Keratinocyte (primary cell): ENCODE measurements at regions not wholly inside any gene's neighbourhood (a gene's known extent, or its start where the extent isn't known, plus 50 kb on each side); places are given as distances from the start of the nearest gene placed in this dataset.

ENCODE experiments used
- DNase-seq: peaks from one replicate; pipeline ENCODE4 v3.0.0-alpha.2; 2011; ENCODE audit warnings: low read depth, missing footprints, low spot score
- FAIRE-seq: peaks from 2 replicates; lab custom pipeline; 2011; peaks lifted over from hg19 to GRCh38; lab: Jason Lieb, UNC
- H2AFZ ChIP-seq: 2 replicates; pipeline ENCODE4 v1.6.0; 2012; ENCODE audit warnings: low read length, control low read depth, inconsistent platforms; ENCODE audit not compliant: control insufficient read depth
- H3K27ac ChIP-seq: 2 replicates; pipeline ENCODE4 v1.5.1; 2011; ENCODE audit warnings: low read length; ENCODE audit not compliant: control insufficient read depth, insufficient read depth
- H3K27me3 ChIP-seq: 3 replicates; pipeline ENCODE4 v1.6.0; 2011; ENCODE audit warnings: low read length; ENCODE audit not compliant: control insufficient read depth, insufficient read depth; ENCODE audit errors: extremely low read depth
- H3K36me3 ChIP-seq, 2 experiments: 2 replicates in 1 of 2; 3 replicates in 1 of 2; pipeline ENCODE4 v1.5.1; 2011; ENCODE audit warnings: low read length in 2 of 2, mild to moderate bottlenecking in 1 of 2; ENCODE audit not compliant: control insufficient read depth in 2 of 2, insufficient read depth in 2 of 2; ENCODE audit errors: extremely low read depth in 1 of 2
- H3K4me1 ChIP-seq: 3 replicates; pipeline ENCODE4 v1.5.1; 2011; ENCODE audit warnings: low read length; ENCODE audit not compliant: control insufficient read depth, insufficient read depth; ENCODE audit errors: extremely low read depth
- H3K4me2 ChIP-seq: 3 replicates; pipeline ENCODE4 v1.6.0; 2011; ENCODE audit warnings: low read depth, low read length; ENCODE audit not compliant: control insufficient read depth, insufficient read depth; ENCODE audit errors: extremely low read depth
- H3K4me3 ChIP-seq, 3 experiments: fragments of 200-600 bp in 1 of 3; sonication (generic) in 1 of 3; 2 replicates in 2 of 3; 3 replicates in 1 of 3; pipeline ENCODE4 v1.5.1; 2011 to 2016; ENCODE audit warnings: low read length in 3 of 3, mild to moderate bottlenecking in 3 of 3, control low read depth in 2 of 3, inconsistent platforms in 1 of 3, low read depth in 1 of 3, mixed read lengths in 1 of 3, mixed run types in 1 of 3, moderate library complexity in 1 of 3; ENCODE audit not compliant: control insufficient read depth in 2 of 3, insufficient read depth in 2 of 3; ENCODE audit errors: extremely low read depth in 1 of 3
- H3K79me2 ChIP-seq: 2 replicates; pipeline ENCODE4 v1.6.0; 2012; ENCODE audit warnings: low read length; ENCODE audit not compliant: control insufficient read depth, insufficient read depth
- H3K9ac ChIP-seq: 3 replicates; pipeline ENCODE4 v1.6.0; 2011; ENCODE audit warnings: low read length; ENCODE audit not compliant: control insufficient read depth, insufficient read depth; ENCODE audit errors: extremely low read depth
- H3K9me1 ChIP-seq: 3 replicates; pipeline ENCODE4 v1.6.0; 2011; ENCODE audit warnings: low read length; ENCODE audit not compliant: control insufficient read depth, insufficient read depth; ENCODE audit errors: extremely low read depth
- H3K9me3 ChIP-seq: 2 replicates; pipeline ENCODE4 v1.5.1; 2012; ENCODE audit warnings: low read depth, low read length; ENCODE audit not compliant: control insufficient read depth
- H4K20me1 ChIP-seq: 3 replicates; pipeline ENCODE4 v1.6.0; 2011; ENCODE audit warnings: low read length; ENCODE audit not compliant: control insufficient read depth, insufficient read depth; ENCODE audit errors: extremely low read depth
- CTCF ChIP-seq, 3 experiments: IDR thresholded peaks in 1 of 3; conservative IDR thresholded peaks in 1 of 3; optimal IDR thresholded peaks in 1 of 3; 2 replicates in 2 of 3; 3 replicates in 1 of 3; pipeline versions ENCODE3 to v1.5.1; 2011; ENCODE audit warnings: low read length in 3 of 3, mild to moderate bottlenecking in 3 of 3, moderate library complexity in 2 of 3, control low read depth in 1 of 3, inconsistent platforms in 1 of 3; ENCODE audit not compliant: insufficient read depth in 2 of 3; ENCODE audit errors: extremely low read depth in 1 of 3
- EZH2 ChIP-seq: IDR thresholded peaks from one replicate; pipeline ENCODE4 v1.6.1; 2012; ENCODE audit warnings: inconsistent platforms, mild to moderate bottlenecking, low read length, moderate library complexity
- dilution Hi-C: fragments of 300-500 bp; cut with MboI; formaldehyde crosslinking; loops from one replicate; pipeline ENCODE4 v1.7.0; 2020; ENCODE audit warnings: low sequenced_read_pairs; ENCODE audit not compliant: extremely low pct_ligation_motif_present

GRCh38 chr3:55167586-55168317 lies 239.9 kb upstream of the LRTM1 start:
- H3K4me1 ChIP-seq, result peaks cover 3% of the 10 kb centered on the region
- no peak overlapping the region for H2AFZ ChIP-seq
- no peaks in the 10 kb centered on the region for H3K27me3 ChIP-seq
- no peak overlapping the region for H3K4me3 ChIP-seq
- H3K27ac ChIP-seq, result no peak overlapping the region
- no peaks in the 10 kb centered on the region for H4K20me1 ChIP-seq
- no peak for DNase-seq
- H3K9me3 ChIP-seq, result no peaks in the 10 kb centered on the region
- no peaks in the 10 kb centered on the region for H3K79me2 ChIP-seq
- no peaks in the 10 kb centered on the region for H3K36me3 ChIP-seq
- peak; percentile 62 for FAIRE-seq
- dilution Hi-C loops, result no loop called here
- no peaks in the 10 kb centered on the region for H3K9me1 ChIP-seq
- H3K4me2 ChIP-seq, result no peak overlapping the region
- no peak for TF ChIP-seq CTCF (optimal IDR thresholded peaks at IDR 0.05 in 1 of 3, IDR thresholded peaks at IDR 0.05 in 1 of 3, conservative IDR thresholded peaks at IDR 0.05 in 1 of 3; ENCODE audit: extremely low read depth in 1 of 3, insufficient read depth in 2 of 3, low read length in 3 of 3)
- no peak for TF ChIP-seq EZH2
- no peak overlapping the region for H3K9ac ChIP-seq

GRCh38 chr3:55166576-55167555 lies 239.0 kb upstream of the LRTM1 start:
- Histone ChIP-seq H3K9me1 (no peaks in the 10 kb centered on the region), H3K4me3 (no peak overlapping the region), H2AFZ (no peak overlapping the region), H3K4me1 (peaks cover 3% of the 10 kb centered on the region), H3K27me3 (no peaks in the 10 kb centered on the region), H3K79me2 (no peaks in the 10 kb centered on the region), H3K36me3 (no peaks in the 10 kb centered on the region), H3K9me3 (no peaks in the 10 kb centered on the region), H3K27ac (no peak overlapping the region), H4K20me1 (no peaks in the 10 kb centered on the region), H3K4me2 (no peak overlapping the region), H3K9ac (no peak overlapping the region)
- dilution Hi-C loops, result no loop called here
- no peak for FAIRE-seq
- no peak for DNase-seq
- TF ChIP-seq EZH2 (no peak), CTCF (optimal IDR thresholded peaks at IDR 0.05 in 1 of 3, IDR thresholded peaks at IDR 0.05 in 1 of 3, conservative IDR thresholded peaks at IDR 0.05 in 1 of 3; ENCODE audit: extremely low read depth in 1 of 3, insufficient read depth in 2 of 3, low read length in 3 of 3) (no peak)
